T1000 (cell line): ENCODE measurements at regions not wholly inside any gene's neighbourhood (a gene's known extent, or its start where the extent isn't known, plus 50 kb on each side); places are given as distances from the start of the nearest gene placed in this dataset.
"Not testable (repeated sequence)": the region's sequence is repeated elsewhere in the genome, so short reads cannot be mapped to it uniquely, and the experiment has no call there.

Source experiments
- DNase-seq: peaks from one replicate; lab custom pipeline; 2025; ENCODE audit warnings: mixed read lengths; lab: John Stamatoyannopoulos, UW

GRCh38 chr5:1748271-1748670 is 51.4 kb downstream of the MRPL36 start:
- DNase-seq, result no peak

GRCh38 chr5:1747803-1748085 is 51.9 kb downstream of the MRPL36 start:
- DNase-seq, result no peak

- DNase-seq, result no peak
Observed at GRCh38 chr5:1747079-1747802, 52.4 kb downstream of the MRPL36 start.

GRCh38 chr5:1746371-1747078 is 53.1 kb downstream of the MRPL36 start:
- DNase-seq, result no peak

- no peak for DNase-seq
Observed at GRCh38 chr5:1745796-1746370, 53.8 kb downstream of the MRPL36 start.

- DNase-seq, result no peak
Observed at GRCh38 chr5:1745123-1745795, 54.4 kb downstream of the MRPL36 start.

GRCh38 chr5:1744393-1745122 is 55.1 kb downstream of the MRPL36 start:
- DNase-seq, result no peak

- DNase-seq, result no peak
Observed at GRCh38 chr5:1743769-1744085, 55.9 kb downstream of the MRPL36 start.

GRCh38 chr5:1743061-1743768 is 56.4 kb downstream of the MRPL36 start:
- no peak for DNase-seq

GRCh38 chr5:1737790-1738405 is 61.7 kb downstream of the MRPL36 start:
- no peak for DNase-seq

GRCh38 chr5:1736889-1737711 is 62.5 kb downstream of the MRPL36 start:
- no peak for DNase-seq

- no peak for DNase-seq
Observed at GRCh38 chr5:1736065-1736464, 63.6 kb downstream of the MRPL36 start.

GRCh38 chr5:1735320-1735970 is 64.2 kb downstream of the MRPL36 start:
- DNase-seq, result no peak

GRCh38 chr5:1734908-1735289 is 64.7 kb downstream of the MRPL36 start:
- DNase-seq, result no peak

- no peak for DNase-seq
Observed at GRCh38 chr5:1734271-1734907, 65.2 kb downstream of the MRPL36 start.

GRCh38 chr5:1733369-1733768 is 66.3 kb downstream of the MRPL36 start:
- DNase-seq, result no peak

GRCh38 chr5:1732945-1733344 is 66.7 kb downstream of the MRPL36 start:
- DNase-seq, result no peak

- DNase-seq, result no peak
Observed at GRCh38 chr5:1732238-1732941, 67.2 kb downstream of the MRPL36 start.

- DNase-seq, result not testable (repeated sequence)
Observed at GRCh38 chr5:1731855-1732237, 67.8 kb downstream of the MRPL36 start.
